Heart left ventricle (tissue), 13 donors: ENCODE measurements at regions not wholly inside any gene's neighbourhood (a gene's known extent, or its start where the extent isn't known, plus 50 kb on each side); places are given as distances from the start of the nearest gene placed in this dataset.

Experiments used
- POLR2A ChIP-seq, 2 donors: fragments of 450-650 bp; IDR thresholded peaks; one replicate each; pipeline ENCODE4 v1.6.1; 2017; ENCODE audit warnings: antibody characterized with exemption in 2 of 2, mild to moderate bottlenecking in 2 of 2, moderate library complexity in 2 of 2
- TF ChIP-seq, protein P1 (sequence below), 12 donors: fragments of 200-600 bp; sonication (generic) in 4 of 12; IDR thresholded peaks; one replicate each; pipeline versions ENCODE4 v1.5.0 to v1.8.0; 2018 to 2022; ENCODE audit warnings: antibody characterized with exemption in 12 of 12, mild to moderate bottlenecking in 5 of 12
- donor health status: ischemic (EF 13 %, LVEDD 7.1; RV severe dilation, severe dysfunction).
- donor health status: DM: no; HTN: yes; CAD: no.
- donor health status: DM: no; HTN: no; CAD: no.
- donor health status: ischemic (EF 25% LVEDD 6.9; RV normal size, moderate dysfunction).
- donor health status: ischemic (EF 25% LVEDD 5.7; RV mildly dilated, moderate dysfunction).
- donor health status: ischemic (EF 35%, LVEDD 5.7; RV mildly dilated, moderate dysfunction).
- donor health status: nonischemic (EF 11% LVEDD 7.7; RV severe dilation, severe dysfunction).
- donor health status: DM: yes; HTN: yes; CAD: no.
- donor health status: PGD.
- donor health status: ischemic (EF 29% LVEDD 5.4; RV normal size, mild dysfunction).
- donor health status: nonischemic (EF 23%, LVEDD 6.1; RV moderate dilation, normal function).

DNA sequence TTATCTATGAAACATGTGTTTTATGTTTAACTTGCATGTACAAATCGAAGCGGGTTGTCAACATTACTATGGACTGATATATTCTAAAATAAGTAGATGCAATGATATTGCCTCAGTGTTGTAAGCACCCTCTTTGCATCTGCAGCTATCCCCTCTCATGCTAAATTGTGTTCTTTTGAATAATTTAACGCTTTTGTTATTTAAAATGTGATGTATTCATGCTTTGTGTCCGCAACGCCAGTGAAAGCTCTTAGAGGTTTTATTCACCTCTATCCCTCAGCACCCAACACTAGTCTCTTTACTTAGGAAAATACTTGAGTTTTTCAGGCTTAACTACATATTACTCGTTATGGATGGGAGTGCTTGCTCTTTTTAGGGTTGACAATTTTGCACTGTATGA lies 173.7 kb upstream of the ID4 start:
- TF ChIP-seq, protein P1, sequence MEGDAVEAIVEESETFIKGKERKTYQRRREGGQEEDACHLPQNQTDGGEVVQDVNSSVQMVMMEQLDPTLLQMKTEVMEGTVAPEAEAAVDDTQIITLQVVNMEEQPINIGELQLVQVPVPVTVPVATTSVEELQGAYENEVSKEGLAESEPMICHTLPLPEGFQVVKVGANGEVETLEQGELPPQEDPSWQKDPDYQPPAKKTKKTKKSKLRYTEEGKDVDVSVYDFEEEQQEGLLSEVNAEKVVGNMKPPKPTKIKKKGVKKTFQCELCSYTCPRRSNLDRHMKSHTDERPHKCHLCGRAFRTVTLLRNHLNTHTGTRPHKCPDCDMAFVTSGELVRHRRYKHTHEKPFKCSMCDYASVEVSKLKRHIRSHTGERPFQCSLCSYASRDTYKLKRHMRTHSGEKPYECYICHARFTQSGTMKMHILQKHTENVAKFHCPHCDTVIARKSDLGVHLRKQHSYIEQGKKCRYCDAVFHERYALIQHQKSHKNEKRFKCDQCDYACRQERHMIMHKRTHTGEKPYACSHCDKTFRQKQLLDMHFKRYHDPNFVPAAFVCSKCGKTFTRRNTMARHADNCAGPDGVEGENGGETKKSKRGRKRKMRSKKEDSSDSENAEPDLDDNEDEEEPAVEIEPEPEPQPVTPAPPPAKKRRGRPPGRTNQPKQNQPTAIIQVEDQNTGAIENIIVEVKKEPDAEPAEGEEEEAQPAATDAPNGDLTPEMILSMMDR (IDR thresholded peaks at IDR 0.05), result no peak
- no peak for TF ChIP-seq POLR2A (IDR thresholded peaks at IDR 0.05)
